GM12891 (cell line): ENCODE measurements at regions not wholly inside any gene's neighbourhood (a gene's known extent, or its start where the extent isn't known, plus 50 kb on each side); places are given as distances from the start of the nearest gene placed in this dataset.

Experiments
- POLR2A ChIP-seq: IDR thresholded peaks from 2 replicates; pipeline ENCODE4 v1.6.1; 2011; ENCODE audit warnings: low read depth, low read length, control low read depth
- TAF1 ChIP-seq: IDR thresholded peaks from 2 replicates; pipeline ENCODE4 v1.6.1; 2011; ENCODE audit warnings: low read depth, low read length, control low read depth

GRCh38 chr5:120794121-120794520 is 330.0 kb downstream of the PRR16 start:
- TF ChIP-seq POLR2A, result no peak
- TF ChIP-seq TAF1, result no peak
